ENCODE measurements at regions not wholly inside any gene's neighbourhood (a gene's known extent, or its start where the extent isn't known, plus 50 kb on each side); places are given as distances from the start of the nearest gene placed in this dataset.

DNA sequence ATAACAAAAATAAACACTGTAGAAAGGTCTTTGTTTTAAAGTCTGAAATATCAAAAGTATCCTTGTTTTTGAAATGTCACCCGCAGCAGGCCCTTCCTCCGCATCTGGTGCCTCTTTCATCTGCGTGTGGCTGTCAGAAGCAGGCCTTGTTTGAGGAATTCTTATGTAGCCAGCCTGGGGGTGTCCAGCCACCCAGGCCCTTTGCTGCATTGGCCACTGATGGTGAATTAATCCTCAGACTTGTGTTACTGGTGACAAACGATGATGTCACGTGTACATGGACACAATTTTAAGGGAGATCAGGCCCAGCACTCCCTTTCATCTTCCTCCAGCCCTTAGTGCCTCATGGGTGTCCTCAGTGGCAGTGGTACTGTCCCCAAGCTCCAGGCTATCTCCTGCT, 208.0 kb upstream of the GALNT2 start:
- DNase-seq (ENCODE audit: low read depth, low spot score), result no peak
- no peaks in the 10 kb centered on the region for H3K79me2 ChIP-seq (ENCODE audit: control insufficient read depth, insufficient read depth, low read length)
- no peaks in the 10 kb centered on the region for H3K9me3 ChIP-seq (ENCODE audit: control insufficient read depth, low read depth, low read length)
- dilution Hi-C loops (cut with MboI; ENCODE audit: extremely low pct_ligation_motif_present, low sequenced_read_pairs), result no loop called here
- no peak for FAIRE-seq
- H3K9me1 ChIP-seq (ENCODE audit: control insufficient read depth, extremely low read depth, insufficient read depth, low read length), result no peaks in the 10 kb centered on the region
- H3K4me3 ChIP-seq (ENCODE audit: control insufficient read depth in 2 of 3, extremely low read depth in 1 of 3, insufficient read depth in 2 of 3, low read depth in 1 of 3, low read length in 3 of 3), result no peak overlapping the region
- H3K27ac ChIP-seq (ENCODE audit: control insufficient read depth, insufficient read depth, low read length), result no peak overlapping the region
- H3K27me3 ChIP-seq (ENCODE audit: control insufficient read depth, extremely low read depth, insufficient read depth, low read length), result peaks cover 9% of the 10 kb centered on the region
- TF ChIP-seq EZH2 (IDR thresholded peaks at IDR 0.05; ENCODE audit: low read length) (no peak), CTCF (optimal IDR thresholded peaks at IDR 0.05 in 1 of 3, IDR thresholded peaks at IDR 0.05 in 1 of 3, conservative IDR thresholded peaks at IDR 0.05 in 1 of 3; ENCODE audit: extremely low read depth in 1 of 3, insufficient read depth in 2 of 3, low read length in 3 of 3) (no peak)
- H3K9ac ChIP-seq (ENCODE audit: control insufficient read depth, extremely low read depth, insufficient read depth, low read length), result no peak overlapping the region
- no peaks in the 10 kb centered on the region for H4K20me1 ChIP-seq (ENCODE audit: control insufficient read depth, extremely low read depth, insufficient read depth, low read length)
- no peak overlapping the region for H2AFZ ChIP-seq (ENCODE audit: control insufficient read depth, low read length)
- H3K4me2 ChIP-seq (ENCODE audit: control insufficient read depth, extremely low read depth, insufficient read depth, low read depth, low read length), result no peak overlapping the region
- H3K4me1 ChIP-seq (ENCODE audit: control insufficient read depth, extremely low read depth, insufficient read depth, low read length), result no peaks in the 10 kb centered on the region
- H3K36me3 ChIP-seq (ENCODE audit: control insufficient read depth in 2 of 2, extremely low read depth in 1 of 2, insufficient read depth in 2 of 2, low read length in 2 of 2), result no peaks in the 10 kb centered on the region

DNA sequence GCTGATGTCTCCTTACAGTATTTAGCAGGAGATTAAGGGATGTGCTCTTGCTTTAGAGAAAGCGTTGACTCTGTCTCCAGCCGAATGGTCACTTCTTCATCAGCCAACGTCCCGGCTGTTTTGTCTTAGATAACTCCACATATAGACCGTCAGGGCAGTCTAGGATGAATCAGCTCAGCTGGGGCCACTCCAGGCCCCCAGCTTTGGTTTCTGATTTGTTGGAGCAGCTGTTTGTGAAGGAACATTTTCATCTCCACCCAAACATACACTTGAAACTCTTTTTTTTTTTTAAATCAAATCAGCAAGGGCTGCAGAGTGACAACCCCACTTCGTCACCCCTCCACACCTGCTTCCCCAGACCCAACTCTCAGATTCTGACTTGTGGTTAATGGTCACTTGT, 206.1 kb upstream of the GALNT2 start:
- Histone ChIP-seq H4K20me1 (ENCODE audit: control insufficient read depth, extremely low read depth, insufficient read depth, low read length) (no peaks in the 10 kb centered on the region), H3K4me2 (ENCODE audit: control insufficient read depth, extremely low read depth, insufficient read depth, low read depth, low read length) (no peak overlapping the region), H3K4me3 (ENCODE audit: control insufficient read depth in 2 of 3, extremely low read depth in 1 of 3, insufficient read depth in 2 of 3, low read depth in 1 of 3, low read length in 3 of 3) (no peak overlapping the region), H3K27ac (ENCODE audit: control insufficient read depth, insufficient read depth, low read length) (no peak overlapping the region), H2AFZ (ENCODE audit: control insufficient read depth, low read length) (no peak overlapping the region), H3K9me1 (ENCODE audit: control insufficient read depth, extremely low read depth, insufficient read depth, low read length) (no peaks in the 10 kb centered on the region), H3K9me3 (ENCODE audit: control insufficient read depth, low read depth, low read length) (no peaks in the 10 kb centered on the region), H3K9ac (ENCODE audit: control insufficient read depth, extremely low read depth, insufficient read depth, low read length) (no peak overlapping the region), H3K79me2 (ENCODE audit: control insufficient read depth, insufficient read depth, low read length) (no peaks in the 10 kb centered on the region), H3K4me1 (ENCODE audit: control insufficient read depth, extremely low read depth, insufficient read depth, low read length) (no peaks in the 10 kb centered on the region), H3K27me3 (ENCODE audit: control insufficient read depth, extremely low read depth, insufficient read depth, low read length) (peaks cover 9% of the 10 kb centered on the region), H3K36me3 (ENCODE audit: control insufficient read depth in 2 of 2, extremely low read depth in 1 of 2, insufficient read depth in 2 of 2, low read length in 2 of 2) (no peaks in the 10 kb centered on the region)
- DNase-seq (ENCODE audit: low read depth, low spot score) (no peak), FAIRE-seq (no peak)
- no peak for TF ChIP-seq CTCF (optimal IDR thresholded peaks at IDR 0.05 in 1 of 3, IDR thresholded peaks at IDR 0.05 in 1 of 3, conservative IDR thresholded peaks at IDR 0.05 in 1 of 3; ENCODE audit: extremely low read depth in 1 of 3, insufficient read depth in 2 of 3, low read length in 3 of 3)
- no peak for TF ChIP-seq EZH2 (IDR thresholded peaks at IDR 0.05; ENCODE audit: low read length)
- dilution Hi-C loops (cut with MboI; ENCODE audit: extremely low pct_ligation_motif_present, low sequenced_read_pairs), result no loop called here

Measured in keratinocyte (primary cell).